SKM-1 treated with dmso at 0.1 percent for 144 hours (cell line): ENCODE measurements at regions not wholly inside any gene's neighbourhood (a gene's known extent, or its start where the extent isn't known, plus 50 kb on each side); places are given as distances from the start of the nearest gene placed in this dataset.
A peak's percentile ranks its signal among the peaks of the same experiment; 100 is the strongest.
"Not testable (repeated sequence)": the region's sequence is repeated elsewhere in the genome, so short reads cannot be mapped to it uniquely, and the experiment has no call there.

ENCODE experiments used
- DNase-seq: peaks from one replicate; lab custom pipeline; 2025; ENCODE audit not compliant: unreplicated experiment; lab: John Stamatoyannopoulos, UW

DNA sequence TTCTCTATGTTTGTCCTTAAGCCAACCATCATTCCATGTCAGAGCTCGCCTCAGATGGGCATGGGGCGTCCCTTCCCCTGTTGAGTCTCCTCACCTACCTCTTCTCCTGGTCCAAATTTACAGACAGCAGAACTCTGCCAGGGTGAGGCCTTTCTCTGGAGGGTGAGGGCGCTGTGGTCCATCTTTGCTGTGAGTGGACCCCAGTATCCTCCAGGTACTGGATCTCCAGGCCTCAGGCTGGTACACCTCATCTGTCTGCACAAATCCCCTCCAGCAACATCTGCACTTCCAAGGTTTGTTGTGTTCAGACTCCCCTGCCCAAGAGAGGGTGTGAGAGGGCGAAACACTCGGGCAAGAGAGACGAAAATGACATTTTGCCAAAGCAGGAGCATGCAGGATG lies 63.9 kb upstream of the EDAR start:
- DNase-seq = no peak

GRCh38 chr2:109049022-109049421 lies 60.0 kb upstream of the EDAR start:
- DNase-seq = no peak

DNA sequence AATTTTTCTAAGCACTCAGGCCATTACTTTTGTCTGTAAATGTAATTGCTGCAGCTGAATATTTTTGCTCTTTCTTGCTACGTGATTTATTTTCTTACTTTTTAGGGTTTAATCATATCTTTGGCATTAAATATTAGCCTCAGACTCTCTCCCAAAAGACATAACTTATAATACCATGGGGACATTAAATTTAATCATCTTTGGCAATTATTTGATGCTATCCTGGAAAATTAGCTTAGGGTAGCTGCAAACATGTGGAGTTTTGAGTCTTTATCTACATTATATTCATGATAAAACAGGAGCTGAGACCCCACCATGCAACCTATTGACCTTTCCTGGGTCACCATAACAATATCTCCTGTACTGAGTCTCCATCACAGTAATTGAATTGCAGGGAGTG lies 59.1 kb upstream of the EDAR start:
- DNase-seq = no peak

DNA sequence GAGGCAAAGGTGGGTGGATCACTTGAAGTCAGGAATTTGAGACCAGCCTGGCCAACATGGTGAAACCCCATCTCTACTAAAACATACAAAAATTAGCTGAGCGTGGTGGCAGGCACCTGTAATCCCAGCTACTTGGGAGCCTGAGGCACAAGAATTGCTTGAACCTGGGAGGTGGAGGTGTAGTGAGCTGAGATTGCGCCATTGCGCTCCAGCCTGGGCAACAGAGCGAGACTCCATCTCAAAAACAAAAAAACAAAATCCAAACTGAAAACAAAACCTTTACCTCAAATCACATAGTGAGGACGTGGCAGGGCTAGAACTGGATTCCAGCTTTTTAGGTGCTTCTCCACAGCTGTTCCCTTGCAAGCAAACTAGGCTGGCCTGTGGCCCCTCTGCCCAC lies 58.5 kb upstream of the EDAR start:
- DNase-seq = not testable (repeated sequence)

- DNase-seq = peak; percentile 82
These were observed 58.0 kb upstream of the EDAR start for GRCh38 chr2:109046925-109047508.

DNA sequence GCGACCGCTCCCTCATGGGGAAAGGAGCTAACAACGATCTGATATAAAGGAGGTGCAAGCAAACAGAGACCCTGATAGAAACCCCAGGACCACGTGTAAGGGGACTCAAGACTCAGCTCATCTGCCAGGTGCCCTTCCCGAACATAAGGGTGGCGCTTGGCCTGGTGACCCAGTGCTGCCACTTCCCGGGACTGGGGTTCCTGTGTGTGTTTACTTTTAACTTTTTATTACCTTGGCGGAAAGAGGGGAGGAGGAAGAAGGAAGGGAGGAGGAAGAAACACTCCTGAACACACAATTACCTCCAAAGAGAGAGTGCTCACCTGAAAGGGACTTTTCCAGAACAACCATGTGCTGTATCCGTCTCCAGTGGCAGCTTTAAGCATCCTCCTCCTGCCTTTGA lies 56.5 kb upstream of the EDAR start:
- DNase-seq = no peak

DNA sequence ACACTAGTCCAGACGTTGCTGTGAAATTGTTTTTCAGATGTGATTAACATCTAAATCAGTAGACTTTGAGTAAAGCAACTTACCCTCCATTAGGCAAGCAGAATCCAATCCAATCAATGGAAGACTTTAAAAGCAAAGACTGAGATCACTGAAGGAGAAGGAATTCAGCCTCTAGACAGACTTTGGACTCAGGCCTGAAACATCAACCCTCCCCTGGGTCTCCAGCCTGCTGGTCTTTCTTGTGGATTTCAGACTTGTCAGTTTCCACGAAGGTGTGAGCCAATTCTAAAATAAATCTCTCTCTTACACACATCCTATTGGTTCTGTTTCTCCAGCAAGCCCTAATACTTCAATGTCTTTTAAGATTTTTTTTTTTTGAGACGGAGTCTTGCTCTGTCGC lies 50.0 kb upstream of the EDAR start:
- DNase-seq = no peak
